ENCODE measurements at regions not wholly inside any gene's neighbourhood (a gene's known extent, or its start where the extent isn't known, plus 50 kb on each side); places are given as distances from the start of the nearest gene placed in this dataset.

- no peak for FAIRE-seq
Observed at GRCh38 chr1:75083848-75084514, 50.2 kb upstream of the LHX8 start.

All from A204.1 (cell line).